GM12891 (cell line): ENCODE measurements at regions not wholly inside any gene's neighbourhood (a gene's known extent, or its start where the extent isn't known, plus 50 kb on each side); places are given as distances from the start of the nearest gene placed in this dataset.

ENCODE experiments used
- POLR2A ChIP-seq: IDR thresholded peaks from 2 replicates; pipeline ENCODE4 v1.6.1; 2011; ENCODE audit warnings: low read depth, low read length, control low read depth
- SPI1 ChIP-seq: IDR thresholded peaks from 2 replicates; pipeline ENCODE4 v1.6.1; 2011; ENCODE audit warnings: low read depth, low read length, control low read depth

DNA sequence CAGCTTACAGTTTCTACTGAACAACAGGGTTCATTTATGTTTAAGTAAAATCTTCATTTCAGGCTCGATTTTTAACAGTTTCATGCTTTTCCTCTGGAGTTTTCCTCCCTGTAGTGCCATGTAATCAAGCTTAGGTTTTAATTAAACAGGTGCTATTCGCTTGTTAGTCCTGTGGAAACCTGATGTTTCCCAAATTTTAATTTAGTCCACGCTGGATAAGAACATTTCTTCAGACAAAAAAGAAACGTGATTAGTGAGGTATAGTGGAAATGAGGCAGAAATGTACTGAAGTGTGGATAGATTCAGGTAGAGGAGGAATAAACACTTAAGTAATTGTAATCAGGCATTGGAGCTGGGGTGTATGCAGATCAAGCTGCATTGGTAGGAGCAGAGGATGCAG lies 1217.5 kb downstream of the AACS start:
- TF ChIP-seq SPI1 (no peak), POLR2A (no peak)
